Panc1 (cell line): ENCODE measurements at regions not wholly inside any gene's neighbourhood (a gene's known extent, or its start where the extent isn't known, plus 50 kb on each side); places are given as distances from the start of the nearest gene placed in this dataset.

Experiments used
- TF ChIP-seq, protein P1 (sequence below): fragments of 450-650 bp; IDR thresholded peaks from 2 replicates; pipeline ENCODE4 v1.5.1; 2017; ENCODE audit warnings: mild to moderate bottlenecking
- TF ChIP-seq, protein P2 (sequence below), 2 experiments: IDR thresholded peaks; 2 replicates each; pipeline ENCODE4 v1.6.1; 2011 to 2012; ENCODE audit warnings: low read depth in 2 of 2, control low read depth in 1 of 2, low read length in 1 of 2, mild to moderate bottlenecking in 1 of 2, moderate library complexity in 1 of 2; ENCODE audit not compliant: insufficient read depth in 1 of 2

DNA sequence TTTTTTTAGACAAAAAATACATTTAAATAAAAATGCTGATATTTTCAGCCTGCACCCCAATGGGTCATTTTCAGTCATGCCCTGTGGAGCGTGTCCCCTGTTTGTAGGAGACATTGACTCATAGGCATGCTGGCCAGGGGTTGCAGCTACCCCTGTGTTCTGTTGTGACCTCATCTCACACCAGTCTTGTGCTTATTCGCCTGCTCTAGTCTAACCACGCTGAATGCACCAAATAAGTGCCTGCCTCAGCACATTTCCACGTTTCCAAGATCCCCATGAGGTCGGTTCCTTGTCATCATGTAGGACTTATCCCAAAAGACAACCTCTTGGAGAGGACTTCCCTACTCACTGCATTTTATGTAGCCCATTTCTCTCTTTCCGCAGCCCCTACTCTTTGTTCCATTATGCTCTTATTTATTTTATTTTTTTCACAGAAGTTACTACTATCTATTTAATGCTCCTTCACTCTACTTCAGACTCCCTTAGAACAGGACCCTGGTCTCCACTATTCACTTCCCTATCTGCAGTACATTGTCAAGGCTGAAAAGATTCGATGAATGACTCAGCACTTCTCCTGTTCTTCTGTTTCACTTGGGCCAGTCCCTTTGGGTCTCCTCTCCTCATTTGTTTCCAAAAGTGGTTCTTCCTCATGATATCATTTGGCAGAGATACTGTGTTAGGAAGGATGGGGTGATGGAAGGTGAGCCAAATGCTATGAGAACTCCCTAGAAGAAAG is 109.7 kb downstream of the MSL3 start:
- TF ChIP-seq, protein P1, sequence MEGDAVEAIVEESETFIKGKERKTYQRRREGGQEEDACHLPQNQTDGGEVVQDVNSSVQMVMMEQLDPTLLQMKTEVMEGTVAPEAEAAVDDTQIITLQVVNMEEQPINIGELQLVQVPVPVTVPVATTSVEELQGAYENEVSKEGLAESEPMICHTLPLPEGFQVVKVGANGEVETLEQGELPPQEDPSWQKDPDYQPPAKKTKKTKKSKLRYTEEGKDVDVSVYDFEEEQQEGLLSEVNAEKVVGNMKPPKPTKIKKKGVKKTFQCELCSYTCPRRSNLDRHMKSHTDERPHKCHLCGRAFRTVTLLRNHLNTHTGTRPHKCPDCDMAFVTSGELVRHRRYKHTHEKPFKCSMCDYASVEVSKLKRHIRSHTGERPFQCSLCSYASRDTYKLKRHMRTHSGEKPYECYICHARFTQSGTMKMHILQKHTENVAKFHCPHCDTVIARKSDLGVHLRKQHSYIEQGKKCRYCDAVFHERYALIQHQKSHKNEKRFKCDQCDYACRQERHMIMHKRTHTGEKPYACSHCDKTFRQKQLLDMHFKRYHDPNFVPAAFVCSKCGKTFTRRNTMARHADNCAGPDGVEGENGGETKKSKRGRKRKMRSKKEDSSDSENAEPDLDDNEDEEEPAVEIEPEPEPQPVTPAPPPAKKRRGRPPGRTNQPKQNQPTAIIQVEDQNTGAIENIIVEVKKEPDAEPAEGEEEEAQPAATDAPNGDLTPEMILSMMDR, result no peak
- TF ChIP-seq, protein P2, sequence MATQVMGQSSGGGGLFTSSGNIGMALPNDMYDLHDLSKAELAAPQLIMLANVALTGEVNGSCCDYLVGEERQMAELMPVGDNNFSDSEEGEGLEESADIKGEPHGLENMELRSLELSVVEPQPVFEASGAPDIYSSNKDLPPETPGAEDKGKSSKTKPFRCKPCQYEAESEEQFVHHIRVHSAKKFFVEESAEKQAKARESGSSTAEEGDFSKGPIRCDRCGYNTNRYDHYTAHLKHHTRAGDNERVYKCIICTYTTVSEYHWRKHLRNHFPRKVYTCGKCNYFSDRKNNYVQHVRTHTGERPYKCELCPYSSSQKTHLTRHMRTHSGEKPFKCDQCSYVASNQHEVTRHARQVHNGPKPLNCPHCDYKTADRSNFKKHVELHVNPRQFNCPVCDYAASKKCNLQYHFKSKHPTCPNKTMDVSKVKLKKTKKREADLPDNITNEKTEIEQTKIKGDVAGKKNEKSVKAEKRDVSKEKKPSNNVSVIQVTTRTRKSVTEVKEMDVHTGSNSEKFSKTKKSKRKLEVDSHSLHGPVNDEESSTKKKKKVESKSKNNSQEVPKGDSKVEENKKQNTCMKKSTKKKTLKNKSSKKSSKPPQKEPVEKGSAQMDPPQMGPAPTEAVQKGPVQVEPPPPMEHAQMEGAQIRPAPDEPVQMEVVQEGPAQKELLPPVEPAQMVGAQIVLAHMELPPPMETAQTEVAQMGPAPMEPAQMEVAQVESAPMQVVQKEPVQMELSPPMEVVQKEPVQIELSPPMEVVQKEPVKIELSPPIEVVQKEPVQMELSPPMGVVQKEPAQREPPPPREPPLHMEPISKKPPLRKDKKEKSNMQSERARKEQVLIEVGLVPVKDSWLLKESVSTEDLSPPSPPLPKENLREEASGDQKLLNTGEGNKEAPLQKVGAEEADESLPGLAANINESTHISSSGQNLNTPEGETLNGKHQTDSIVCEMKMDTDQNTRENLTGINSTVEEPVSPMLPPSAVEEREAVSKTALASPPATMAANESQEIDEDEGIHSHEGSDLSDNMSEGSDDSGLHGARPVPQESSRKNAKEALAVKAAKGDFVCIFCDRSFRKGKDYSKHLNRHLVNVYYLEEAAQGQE (IDR thresholded peaks at IDR 0.05; ENCODE audit: insufficient read depth in 1 of 2, low read depth in 2 of 2, low read length in 1 of 2), result no peak
